ENCODE measurements at regions not wholly inside any gene's neighbourhood (a gene's known extent, or its start where the extent isn't known, plus 50 kb on each side); places are given as distances from the start of the nearest gene placed in this dataset.

DNA sequence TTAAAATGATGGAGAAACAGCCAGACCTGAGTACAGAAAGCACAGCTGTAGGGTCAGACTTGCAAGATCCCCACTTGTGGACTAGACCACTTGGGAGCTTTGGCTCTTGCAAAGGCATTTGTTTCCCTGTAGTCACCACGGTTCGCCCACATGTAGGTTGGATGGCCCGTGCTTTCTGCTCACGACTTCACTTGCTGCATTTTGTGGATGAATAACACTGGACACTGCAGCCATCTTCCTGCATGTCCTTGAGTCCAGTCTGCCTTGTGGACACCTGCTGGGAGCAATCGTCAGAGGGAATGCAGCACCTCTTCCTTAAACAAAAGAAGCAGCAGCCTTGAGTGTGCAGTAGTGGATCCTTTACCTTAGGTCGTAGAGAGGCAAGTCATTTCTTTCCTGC, 372.9 kb upstream of the IRX2 start:
- Histone ChIP-seq H4K20me1 (ENCODE audit: control insufficient read depth, extremely low read depth, insufficient read depth, low read length) (no peaks in the 10 kb centered on the region), H2AFZ (ENCODE audit: low read length) (no peak overlapping the region), H3K9ac (ENCODE audit: insufficient read depth, low read length) (no peak overlapping the region), H3K4me1 (ENCODE audit: control insufficient read depth, extremely low read depth, insufficient read depth, low read length) (no peaks in the 10 kb centered on the region), H3K4me2 (ENCODE audit: extremely low read depth, insufficient read depth, low read length) (no peak overlapping the region), H3K36me3 (ENCODE audit: control insufficient read depth, insufficient read depth, low read length) (no peaks in the 10 kb centered on the region), H3K79me2 (ENCODE audit: control insufficient read depth, insufficient read depth, low read length) (no peaks in the 10 kb centered on the region), H3K9me3 (ENCODE audit: control insufficient read depth, insufficient read depth, low read depth, low read length) (no peaks in the 10 kb centered on the region), H3K4me3 (replicated peaks in 1 of 4; ENCODE audit: control extremely low read depth in 1 of 4, insufficient read depth in 1 of 4, low read depth in 3 of 4, low read length in 4 of 4) (no peak overlapping the region), H3K27me3 (ENCODE audit: control insufficient read depth, insufficient read depth, low read length) (no peaks in the 10 kb centered on the region), H3K27ac (ENCODE audit: insufficient read depth, low read length) (no peak overlapping the region)
- TF ChIP-seq CTCF (conservative IDR thresholded peaks at IDR 0.05 in 1 of 2, IDR thresholded peaks at IDR 0.05 in 1 of 2; ENCODE audit: low read depth in 1 of 2, low read length in 2 of 2) (no peak), EZH2 (IDR thresholded peaks at IDR 0.05; ENCODE audit: low read length, missing control alignments) (no peak)
- no peak for DNase-seq (ENCODE audit: low read depth in 2 of 2)

DNA sequence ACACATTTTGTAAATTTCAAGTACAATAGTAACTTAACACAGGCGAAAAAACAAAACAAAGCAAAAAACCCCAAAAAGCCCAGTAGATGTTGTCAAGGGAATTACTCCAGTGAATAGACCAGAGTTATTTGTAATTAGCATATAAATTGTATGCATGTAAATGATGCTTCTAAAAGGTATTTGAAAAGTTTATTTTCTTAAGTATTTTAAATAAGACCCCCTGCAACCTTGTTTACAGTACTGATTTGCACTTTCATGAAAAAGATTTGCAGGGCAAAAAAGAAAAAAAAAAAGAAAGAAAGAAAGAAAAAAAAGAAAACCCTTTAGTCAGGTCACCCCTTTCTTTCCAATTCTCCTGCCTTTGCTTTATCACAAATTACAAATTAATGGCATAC, 372.3 kb upstream of the IRX2 start:
- Histone ChIP-seq H2AFZ (ENCODE audit: low read length) (no peak overlapping the region), H4K20me1 (ENCODE audit: control insufficient read depth, extremely low read depth, insufficient read depth, low read length) (no peaks in the 10 kb centered on the region), H3K9me3 (ENCODE audit: control insufficient read depth, insufficient read depth, low read depth, low read length) (no peaks in the 10 kb centered on the region), H3K4me3 (replicated peaks in 1 of 4; ENCODE audit: control extremely low read depth in 1 of 4, insufficient read depth in 1 of 4, low read depth in 3 of 4, low read length in 4 of 4) (no peak overlapping the region), H3K79me2 (ENCODE audit: control insufficient read depth, insufficient read depth, low read length) (no peaks in the 10 kb centered on the region), H3K4me1 (ENCODE audit: control insufficient read depth, extremely low read depth, insufficient read depth, low read length) (no peaks in the 10 kb centered on the region), H3K27me3 (ENCODE audit: control insufficient read depth, insufficient read depth, low read length) (no peaks in the 10 kb centered on the region), H3K9ac (ENCODE audit: insufficient read depth, low read length) (no peak overlapping the region), H3K36me3 (ENCODE audit: control insufficient read depth, insufficient read depth, low read length) (no peaks in the 10 kb centered on the region), H3K4me2 (ENCODE audit: extremely low read depth, insufficient read depth, low read length) (no peak overlapping the region), H3K27ac (ENCODE audit: insufficient read depth, low read length) (no peak overlapping the region)
- DNase-seq (ENCODE audit: low read depth in 2 of 2), result no peak
- TF ChIP-seq CTCF (conservative IDR thresholded peaks at IDR 0.05 in 1 of 2, IDR thresholded peaks at IDR 0.05 in 1 of 2; ENCODE audit: low read depth in 1 of 2, low read length in 2 of 2) (no peak), EZH2 (IDR thresholded peaks at IDR 0.05; ENCODE audit: low read length, missing control alignments) (no peak)

DNA sequence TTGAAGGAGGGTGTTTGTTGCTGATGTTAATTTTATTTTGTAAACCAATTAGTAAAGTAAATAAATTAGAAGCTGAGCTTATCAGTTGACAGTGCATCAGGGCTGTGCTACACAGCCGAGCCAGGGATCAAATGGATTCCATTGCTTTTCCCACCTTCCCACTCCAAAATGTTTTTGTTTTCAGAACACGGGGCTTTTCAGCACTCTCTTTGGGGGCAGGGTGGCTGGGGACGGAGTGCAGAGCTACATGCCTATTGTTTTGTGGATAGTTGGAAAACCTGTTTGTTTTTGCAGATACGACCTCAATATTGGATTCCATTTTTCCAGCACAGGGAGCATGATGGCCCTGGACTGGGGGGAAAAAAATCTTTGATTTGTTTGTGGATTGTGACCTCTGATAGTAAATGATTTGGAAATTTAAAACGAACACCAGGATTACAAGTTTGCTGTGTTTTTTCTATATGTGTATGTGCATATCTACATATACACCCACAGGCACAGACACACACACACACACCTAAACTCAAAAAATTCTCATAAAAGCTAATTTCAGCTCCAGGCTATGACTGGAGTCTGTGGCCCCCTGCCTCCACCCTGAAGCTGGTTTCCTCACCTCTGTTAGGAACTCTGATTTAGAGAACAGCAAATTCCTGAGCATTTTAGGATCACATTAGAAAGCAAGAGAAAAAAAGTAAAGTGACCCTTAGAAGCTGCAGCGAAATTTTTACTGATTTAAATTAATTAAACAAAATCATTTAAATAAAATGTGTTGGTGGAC, 371.7 kb upstream of the IRX2 start:
- Histone ChIP-seq H2AFZ (ENCODE audit: low read length) (no peak overlapping the region), H4K20me1 (ENCODE audit: control insufficient read depth, extremely low read depth, insufficient read depth, low read length) (no peaks in the 10 kb centered on the region), H3K27ac (ENCODE audit: insufficient read depth, low read length) (no peak overlapping the region), H3K4me2 (ENCODE audit: extremely low read depth, insufficient read depth, low read length) (no peak overlapping the region), H3K79me2 (ENCODE audit: control insufficient read depth, insufficient read depth, low read length) (no peaks in the 10 kb centered on the region), H3K4me1 (ENCODE audit: control insufficient read depth, extremely low read depth, insufficient read depth, low read length) (no peaks in the 10 kb centered on the region), H3K27me3 (ENCODE audit: control insufficient read depth, insufficient read depth, low read length) (no peaks in the 10 kb centered on the region), H3K9me3 (ENCODE audit: control insufficient read depth, insufficient read depth, low read depth, low read length) (no peaks in the 10 kb centered on the region), H3K9ac (ENCODE audit: insufficient read depth, low read length) (no peak overlapping the region), H3K4me3 (replicated peaks in 1 of 4; ENCODE audit: control extremely low read depth in 1 of 4, insufficient read depth in 1 of 4, low read depth in 3 of 4, low read length in 4 of 4) (no peak overlapping the region), H3K36me3 (ENCODE audit: control insufficient read depth, insufficient read depth, low read length) (no peaks in the 10 kb centered on the region)
- TF ChIP-seq EZH2 (IDR thresholded peaks at IDR 0.05; ENCODE audit: low read length, missing control alignments), result no peak
- TF ChIP-seq CTCF (conservative IDR thresholded peaks at IDR 0.05 in 1 of 2, IDR thresholded peaks at IDR 0.05 in 1 of 2; ENCODE audit: low read depth in 1 of 2, low read length in 2 of 2), result no peak
- DNase-seq (ENCODE audit: low read depth in 2 of 2), result no peak
